ENCODE measurements at regions not wholly inside any gene's neighbourhood (a gene's known extent, or its start where the extent isn't known, plus 50 kb on each side); places are given as distances from the start of the nearest gene placed in this dataset.
"Not testable (repeated sequence)": the region's sequence is repeated elsewhere in the genome, so short reads cannot be mapped to it uniquely, and the experiment has no call there.

GRCh38 chr3:99586701-99587100 is 51.7 kb upstream of the COL8A1 start:
- DNase-seq = no peak

DNA sequence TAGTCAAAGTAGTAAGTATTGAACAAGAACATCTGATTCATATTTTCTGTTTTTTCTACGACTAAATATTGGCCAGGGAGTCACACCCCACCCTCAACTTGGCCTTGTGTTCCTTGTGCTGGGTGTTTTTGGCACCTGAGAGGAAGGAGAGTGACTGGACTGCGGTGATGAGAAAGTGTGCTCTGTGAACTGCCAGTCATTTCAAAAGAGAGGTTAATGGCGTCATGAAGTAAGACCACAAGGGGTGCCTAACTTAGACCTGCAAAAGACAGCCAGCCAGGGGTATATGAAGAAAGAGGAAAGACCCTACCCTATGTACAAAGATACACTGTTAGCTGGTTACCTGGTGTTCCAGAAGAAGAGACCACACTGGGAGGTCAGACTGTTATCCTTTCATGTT is 58.4 kb upstream of the COL8A1 start:
- DNase-seq = no peak

DNA sequence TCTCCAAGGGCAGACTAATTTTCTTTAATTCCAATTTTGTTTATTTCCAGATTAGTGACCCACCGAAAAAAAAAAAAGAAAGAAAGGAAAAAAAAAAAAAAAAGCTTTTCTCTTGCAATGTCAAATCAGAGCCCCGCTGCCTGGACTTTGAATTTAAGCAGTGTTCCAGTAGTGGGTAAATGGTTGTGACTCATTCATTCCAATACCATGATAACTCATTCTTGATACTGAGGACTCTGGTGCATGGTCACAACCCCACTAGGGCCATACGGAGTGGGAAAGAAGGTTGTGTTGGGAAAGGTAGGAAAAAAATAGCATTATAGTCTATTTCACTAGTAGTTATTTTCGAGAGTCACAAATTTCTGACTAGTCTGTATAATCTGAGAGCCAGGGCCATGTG is 59.1 kb upstream of the COL8A1 start:
- no peak for DNase-seq

DNA sequence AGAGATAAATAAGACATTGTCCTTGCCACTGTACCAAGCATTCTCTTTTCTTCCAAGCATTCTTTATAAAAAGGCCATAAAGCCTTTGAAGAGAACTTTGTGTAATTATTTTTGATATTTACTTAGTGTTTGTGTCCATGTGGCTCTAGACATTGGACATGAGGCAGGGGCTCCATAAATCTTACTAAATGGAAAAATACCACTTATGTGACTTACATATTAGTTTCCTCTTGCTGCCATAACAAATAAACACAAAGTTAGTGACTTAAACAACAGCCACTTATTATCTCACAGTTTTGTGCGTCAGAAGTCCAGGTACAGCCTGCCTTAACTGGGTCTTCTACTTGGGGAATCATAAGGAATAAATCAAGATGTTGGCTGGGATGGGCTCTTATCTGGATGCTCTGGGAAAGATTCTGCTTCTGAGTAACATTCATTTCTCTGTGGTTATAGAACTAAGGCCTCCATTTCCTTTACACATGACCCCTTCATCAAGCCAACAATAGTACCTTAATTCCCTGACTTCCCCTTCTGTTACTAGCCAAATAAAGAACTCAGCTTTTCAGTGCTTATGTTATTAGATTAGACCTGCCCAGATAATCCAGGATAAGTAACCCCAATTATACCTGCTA is 59.9 kb upstream of the COL8A1 start:
- no peak for DNase-seq

- no peak for DNase-seq
Measured at GRCh38 chr3:99576904-99577559, 61.4 kb upstream of the COL8A1 start.

- DNase-seq = no peak
Measured at GRCh38 chr3:99575683-99576082, 62.7 kb upstream of the COL8A1 start.

DNA sequence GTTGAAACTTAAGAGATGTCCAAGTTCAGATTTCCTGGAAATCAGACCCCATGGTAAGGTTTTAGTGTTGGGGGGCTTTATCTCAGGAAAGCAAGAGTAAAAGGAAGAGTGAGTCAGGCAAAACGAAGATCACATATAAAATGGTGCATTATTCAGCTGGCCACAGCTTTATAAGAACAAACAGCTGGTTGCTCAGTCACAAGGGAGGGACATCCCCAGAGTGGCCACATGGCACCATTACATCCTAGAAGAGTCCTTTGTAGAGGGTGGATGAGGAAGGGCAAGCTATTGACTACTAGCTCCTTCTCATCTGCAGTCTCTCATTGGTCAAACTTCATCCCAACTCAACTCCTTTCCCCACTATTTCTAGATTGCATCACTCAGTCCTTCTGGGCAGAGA is 68.3 kb upstream of the COL8A1 start:
- no peak for DNase-seq

GRCh38 chr3:99568663-99569335 is 69.6 kb upstream of the COL8A1 start:
- no peak for DNase-seq

DNA sequence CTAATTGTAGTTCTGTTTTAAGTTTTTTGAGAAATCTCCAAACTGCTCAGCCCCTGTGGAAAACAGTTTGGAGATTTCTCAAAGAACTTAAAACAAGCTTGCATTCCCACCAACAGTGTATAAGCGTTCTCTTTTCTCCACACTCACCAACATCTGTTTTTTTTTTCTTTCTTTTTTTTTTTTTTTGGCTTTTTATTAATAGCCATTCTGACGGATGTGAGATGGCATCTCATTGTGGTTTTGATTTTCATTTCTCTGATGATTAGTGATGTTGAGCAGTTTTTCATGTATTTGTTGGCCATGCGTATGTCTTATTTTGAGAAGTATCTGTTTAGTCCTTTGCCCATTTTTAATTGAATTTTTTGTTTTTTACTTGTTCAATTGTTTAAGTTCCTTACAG is 73.1 kb upstream of the COL8A1 start:
- no peak for DNase-seq

GRCh38 chr3:99562990-99563607 is 75.3 kb upstream of the COL8A1 start:
- DNase-seq = no peak

DNA sequence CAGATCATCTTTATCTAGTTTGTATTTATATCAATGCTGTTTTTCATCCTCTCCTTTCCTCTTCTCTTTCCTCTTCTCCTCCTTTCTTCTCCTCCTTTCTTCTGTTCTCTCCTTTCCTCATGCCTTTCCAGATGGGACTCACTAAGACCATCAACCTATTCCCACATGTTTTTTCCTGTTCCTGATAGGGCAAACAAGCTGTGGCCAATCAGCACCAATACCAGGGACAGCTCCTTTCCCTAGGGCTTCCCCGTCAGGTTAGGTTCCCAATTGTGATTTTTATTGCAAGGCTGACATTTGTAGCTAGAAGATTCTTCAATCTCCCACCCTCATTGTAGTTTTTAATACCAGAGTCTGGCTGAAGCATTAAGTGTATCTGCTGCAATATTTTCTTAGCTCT is 76.3 kb upstream of the COL8A1 start:
- no peak for DNase-seq

- no peak for DNase-seq
Measured at GRCh38 chr3:99561056-99561455, 77.3 kb upstream of the COL8A1 start.

- DNase-seq = no peak
Measured at GRCh38 chr3:99559196-99559595, 79.2 kb upstream of the COL8A1 start.

- DNase-seq = not testable (repeated sequence)
Measured at GRCh38 chr3:99555885-99556284, 82.5 kb upstream of the COL8A1 start.

- no peak for DNase-seq
Measured at GRCh38 chr3:99551520-99551919, 86.9 kb upstream of the COL8A1 start.

DNA sequence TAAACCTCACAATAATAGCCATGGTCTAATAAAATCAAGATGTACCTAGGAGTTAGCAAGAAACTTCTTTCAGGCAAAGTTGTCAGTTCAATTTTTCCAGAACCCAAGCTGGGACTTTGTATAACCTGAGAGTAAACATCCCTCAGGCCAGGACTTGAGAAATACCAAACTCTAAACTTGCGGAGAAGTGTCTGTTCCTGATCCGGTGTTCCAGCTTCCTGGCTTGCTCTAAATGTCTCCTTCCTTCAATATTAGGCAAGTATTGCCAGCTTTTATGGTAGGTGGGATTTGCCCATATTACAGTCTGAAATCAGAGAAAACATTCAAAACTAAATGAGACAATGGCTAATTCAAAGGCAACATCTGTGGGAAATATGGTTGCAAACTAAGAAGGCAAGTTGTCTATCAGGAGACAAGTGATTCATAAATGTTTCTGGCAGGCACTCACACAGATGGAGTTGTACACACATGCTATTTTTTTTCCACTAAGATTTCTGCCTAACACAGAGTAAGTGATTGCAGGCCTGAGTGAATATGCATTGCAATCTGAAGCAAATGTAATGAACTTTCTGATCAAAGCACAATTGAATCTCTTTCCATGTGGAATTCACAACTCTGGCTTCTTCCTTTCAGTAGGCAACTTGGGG is 88.3 kb upstream of the COL8A1 start:
- DNase-seq = no peak

DNA sequence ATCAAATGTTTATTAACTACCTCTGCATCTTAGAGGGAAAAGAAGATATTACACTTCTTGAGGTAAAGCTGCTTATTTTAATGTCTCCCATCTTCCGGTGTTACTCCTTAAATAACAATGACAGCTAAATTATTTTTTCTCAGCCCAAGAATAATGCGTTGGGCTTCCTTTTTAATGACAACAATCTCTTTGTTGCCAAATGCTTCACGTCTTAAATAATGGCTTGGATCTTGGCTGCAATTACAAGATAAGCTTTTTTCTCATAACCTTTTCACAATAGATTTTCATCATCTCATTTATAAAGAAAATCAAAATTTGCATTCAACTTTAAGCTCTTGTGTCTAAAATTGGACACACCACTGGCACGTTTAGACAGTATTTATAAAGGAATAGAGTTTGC is 89.2 kb upstream of the COL8A1 start:
- no peak for DNase-seq

DNA sequence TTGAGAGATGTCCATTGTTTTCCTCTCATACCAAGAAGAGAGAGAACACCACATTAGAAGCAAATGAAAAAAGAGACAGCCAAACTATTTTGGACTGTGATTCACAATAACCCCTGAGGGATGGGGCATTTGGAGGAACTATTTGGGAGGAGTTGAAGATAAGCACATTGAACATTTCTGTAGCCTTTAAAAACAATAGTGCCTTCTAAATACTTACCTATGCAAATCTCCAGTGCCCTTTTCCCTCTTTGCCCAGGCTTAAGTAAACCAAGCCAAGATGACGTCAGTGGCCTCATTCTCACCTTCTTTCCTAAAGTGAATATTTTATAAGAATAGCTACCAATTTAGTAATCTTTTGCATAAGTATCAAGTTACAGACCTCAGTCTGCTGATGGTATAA is 89.7 kb upstream of the COL8A1 start:
- DNase-seq = no peak

DNA sequence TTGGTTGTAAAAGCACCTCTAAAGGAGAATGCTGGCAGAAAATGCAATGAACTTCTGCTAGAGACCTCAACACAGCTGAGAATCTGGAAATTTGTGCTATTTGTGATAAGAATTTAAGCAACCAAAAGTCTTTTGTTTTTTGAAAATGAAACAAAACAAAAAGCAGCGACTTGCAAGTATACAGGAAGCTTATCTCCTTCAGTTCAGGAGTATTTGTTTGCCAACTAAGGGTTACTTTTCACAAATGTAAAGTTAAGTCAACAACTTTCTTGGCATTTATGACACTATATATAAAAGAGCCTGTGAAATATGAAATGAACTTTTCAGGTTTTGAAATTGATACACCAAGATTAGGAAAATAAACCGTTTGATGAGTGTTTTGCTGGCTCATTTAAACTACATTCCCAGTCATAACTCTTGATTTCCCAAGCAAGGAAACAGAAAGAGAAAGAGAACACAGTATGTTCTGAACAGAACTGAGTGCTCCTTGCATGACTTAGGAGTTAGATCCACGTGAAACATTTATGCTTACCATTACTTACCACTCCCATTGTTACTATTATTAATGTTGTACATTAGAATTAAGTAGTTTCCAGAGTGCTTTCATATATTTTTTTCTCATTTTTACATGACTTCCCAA is 92.3 kb upstream of the COL8A1 start:
- DNase-seq = no peak

GRCh38 chr3:99544786-99545281 is 93.6 kb upstream of the COL8A1 start:
- DNase-seq = no peak

DNA sequence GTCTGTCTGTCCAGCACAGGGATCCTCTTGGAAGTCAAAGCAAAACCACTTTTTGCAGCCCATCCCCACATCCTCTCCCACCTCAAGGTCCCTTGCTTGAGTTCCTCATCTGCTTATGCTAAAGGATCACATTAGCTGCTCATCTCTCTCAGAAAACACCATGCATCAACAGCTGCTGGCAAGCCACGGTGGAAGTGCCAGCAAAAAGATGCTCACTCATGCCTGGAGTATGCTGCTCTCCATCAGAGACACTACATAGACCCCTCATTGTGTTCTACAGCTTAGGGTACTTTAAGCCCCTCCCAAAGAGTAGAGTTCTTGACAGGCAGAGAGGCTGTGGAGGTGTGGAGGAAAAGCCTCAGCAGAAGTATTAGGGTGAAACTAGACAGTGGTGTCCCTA is 94.6 kb upstream of the COL8A1 start:
- no peak for DNase-seq

- no peak for DNase-seq
Measured at GRCh38 chr3:99542767-99543518, 95.5 kb upstream of the COL8A1 start.

Measured in NCI-H2081 treated with DMSO at 0.1 percent for 48 hours (cell line).